ENCODE measurements at regions not wholly inside any gene's neighbourhood (a gene's known extent, or its start where the extent isn't known, plus 50 kb on each side); places are given as distances from the start of the nearest gene placed in this dataset.

GRCh38 chr9:80931163-80931562 is 758.2 kb downstream of the TLE1 start:
- TF ChIP-seq CTCF (IDR thresholded peaks at IDR 0.05) (no peak), POLR2AphosphoS5 (IDR thresholded peaks at IDR 0.05) (no peak), POLR2A (IDR thresholded peaks at IDR 0.05; ENCODE audit: low read depth) (no peak)
